Gastroesophageal sphincter (tissue), 4 donors: ENCODE measurements at regions not wholly inside any gene's neighbourhood (a gene's known extent, or its start where the extent isn't known, plus 50 kb on each side); places are given as distances from the start of the nearest gene placed in this dataset.
"Not testable (repeated sequence)": the region's sequence is repeated elsewhere in the genome, so short reads cannot be mapped to it uniquely, and the experiment has no call there.

ENCODE experiments used
- ATAC-seq: fragments of 150-250 bp; one replicate; pipeline ENCODE4 v1.9.1; 2016; ENCODE audit warnings: mild to moderate bottlenecking, moderate library complexity
- H3K27ac ChIP-seq, 4 donors: fragments of 200-600 bp; sonication (generic) in 3 of 4; 1 replicate in 3 of 4; 2 replicates in 1 of 4; pipeline ENCODE4 v1.5.1; 2016 to 2019
- H3K27me3 ChIP-seq: fragments of 200-600 bp; sonication (generic); one replicate; pipeline ENCODE4 v1.5.1; 2019
- H3K36me3 ChIP-seq, 2 donors: fragments of 200-600 bp; sonication (generic); one replicate each; pipeline ENCODE4 v1.5.1; 2019; ENCODE audit warnings: control low read depth in 1 of 2
- H3K4me1 ChIP-seq, 3 donors: fragments of 200-600 bp; sonication (generic); 1 replicate in 2 of 3; 2 replicates in 1 of 3; pipeline ENCODE4 v1.5.1; 2016 to 2019; ENCODE audit warnings: control low read depth in 2 of 3
- H3K4me3 ChIP-seq, 2 donors: fragments of 200-600 bp; sonication (generic); one replicate each; pipeline ENCODE4 v1.5.1; 2019; ENCODE audit warnings: mild to moderate bottlenecking in 1 of 2, moderate library complexity in 1 of 2
- H3K9me3 ChIP-seq, 3 donors: fragments of 200-600 bp; sonication (generic); one replicate each; pipeline ENCODE4 v1.5.1; 2017 to 2019; ENCODE audit warnings: control low read depth in 2 of 3
- EP300 ChIP-seq: sonication (generic); formaldehyde crosslinking; IDR thresholded peaks from one replicate; pipeline ENCODE4 v1.6.1; 2017; ENCODE audit warnings: antibody characterized with exemption, mild to moderate bottlenecking
- POLR2A ChIP-seq, 2 donors: fragments of 450-650 bp; IDR thresholded peaks; one replicate each; pipeline ENCODE4 v1.6.1; 2017; ENCODE audit warnings: antibody characterized with exemption in 2 of 2, mild to moderate bottlenecking in 2 of 2, moderate library complexity in 1 of 2
- POLR2AphosphoS5 ChIP-seq: sonication (generic); formaldehyde crosslinking; IDR thresholded peaks from one replicate; pipeline ENCODE4 v1.6.1; 2017; ENCODE audit warnings: antibody characterized with exemption
- WGBS, 2 donors: methylation state at CpG; one replicate each; pipeline ENCODE4 v1.1.5; 2018; ENCODE audit warnings: low coverage in 1 of 2; 5-methylcytosine and 5-hydroxymethylcytosine counted together
- TF ChIP-seq, protein P1 (sequence below), 4 experiments: fragments of 200-600 bp in 2 of 4; fragments of 450-650 bp in 2 of 4; sonication (generic) in 1 of 4; IDR thresholded peaks; one replicate each; pipeline ENCODE4 v1.5.1; 2017 to 2019; ENCODE audit warnings: antibody characterized with exemption in 4 of 4, mild to moderate bottlenecking in 2 of 4, moderate library complexity in 2 of 4

DNA sequence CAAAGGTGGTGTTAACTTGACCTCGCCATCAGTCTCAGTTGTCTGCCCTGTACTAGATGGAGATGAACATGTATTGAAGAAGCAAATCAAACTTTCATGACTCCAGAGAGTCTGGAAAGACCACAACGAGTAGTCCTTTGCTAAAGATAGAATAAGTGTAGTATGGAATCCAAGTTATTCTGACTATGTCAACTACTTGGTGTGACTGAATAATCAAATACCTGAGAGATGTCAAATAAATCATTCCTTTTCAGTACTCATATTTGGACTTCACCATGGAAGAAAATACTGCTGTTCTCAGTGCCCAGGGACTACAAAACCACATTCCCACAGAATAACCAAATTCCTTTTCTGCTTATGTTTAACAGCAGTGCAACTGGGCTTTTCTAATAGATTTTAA, 161.2 kb upstream of the SPRY1 start:
- 62 to 81% methylated on average over 2 of the region's 2 CpGs for WGBS, 2 donors
- no peaks in the 10 kb centered on the region for H3K36me3 ChIP-seq
- H3K9me3 ChIP-seq: no peaks in the 10 kb centered on the region
- peaks cover 0 to 32% (median 6%) of the 10 kb centered on the region in 3 donors for H3K4me1 ChIP-seq
- H3K4me3 ChIP-seq: no peak overlapping the region
- peak overlapping the region in 1 of 4 donors; percentile 44 for H3K27ac ChIP-seq
- no peaks in the 10 kb centered on the region for H3K27me3 ChIP-seq
- TF ChIP-seq POLR2AphosphoS5: no peak
- no peak for TF ChIP-seq EP300
- no peak for TF ChIP-seq POLR2A (IDR thresholded peaks at IDR 0.05)
- TF ChIP-seq, protein P1, sequence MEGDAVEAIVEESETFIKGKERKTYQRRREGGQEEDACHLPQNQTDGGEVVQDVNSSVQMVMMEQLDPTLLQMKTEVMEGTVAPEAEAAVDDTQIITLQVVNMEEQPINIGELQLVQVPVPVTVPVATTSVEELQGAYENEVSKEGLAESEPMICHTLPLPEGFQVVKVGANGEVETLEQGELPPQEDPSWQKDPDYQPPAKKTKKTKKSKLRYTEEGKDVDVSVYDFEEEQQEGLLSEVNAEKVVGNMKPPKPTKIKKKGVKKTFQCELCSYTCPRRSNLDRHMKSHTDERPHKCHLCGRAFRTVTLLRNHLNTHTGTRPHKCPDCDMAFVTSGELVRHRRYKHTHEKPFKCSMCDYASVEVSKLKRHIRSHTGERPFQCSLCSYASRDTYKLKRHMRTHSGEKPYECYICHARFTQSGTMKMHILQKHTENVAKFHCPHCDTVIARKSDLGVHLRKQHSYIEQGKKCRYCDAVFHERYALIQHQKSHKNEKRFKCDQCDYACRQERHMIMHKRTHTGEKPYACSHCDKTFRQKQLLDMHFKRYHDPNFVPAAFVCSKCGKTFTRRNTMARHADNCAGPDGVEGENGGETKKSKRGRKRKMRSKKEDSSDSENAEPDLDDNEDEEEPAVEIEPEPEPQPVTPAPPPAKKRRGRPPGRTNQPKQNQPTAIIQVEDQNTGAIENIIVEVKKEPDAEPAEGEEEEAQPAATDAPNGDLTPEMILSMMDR (IDR thresholded peaks at IDR 0.05): no peak
- no peak for ATAC-seq

DNA sequence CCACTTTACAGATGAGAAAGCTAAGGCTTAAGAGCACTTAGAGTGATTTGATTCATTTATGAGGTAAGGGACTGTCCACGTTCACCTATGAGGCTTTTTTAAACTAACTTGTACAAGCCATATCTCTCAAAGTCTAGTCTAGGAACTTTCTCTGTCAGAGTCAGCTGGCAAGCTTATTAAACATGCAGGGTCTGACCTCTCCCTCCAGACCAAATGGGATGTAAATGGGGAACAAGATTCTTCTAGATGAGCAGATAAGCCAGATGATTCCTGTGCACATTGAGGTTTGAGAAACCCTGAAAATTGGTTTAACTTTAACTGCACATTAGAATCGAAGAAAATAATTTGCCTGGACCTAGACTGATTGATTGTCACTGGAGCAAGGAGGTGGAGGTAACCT, 160.0 kb upstream of the SPRY1 start:
- H3K4me1 ChIP-seq: peaks cover 0 to 32% (median 6%) of the 10 kb centered on the region in 3 donors
- no peaks in the 10 kb centered on the region for H3K9me3 ChIP-seq
- H3K4me3 ChIP-seq: no peak overlapping the region
- H3K27ac ChIP-seq: no peak overlapping the region
- no peaks in the 10 kb centered on the region for H3K36me3 ChIP-seq
- WGBS, 2 donors: 71 to 91% methylated on average over 2 of the region's 2 CpGs
- TF ChIP-seq EP300 (no peak), POLR2AphosphoS5 (no peak), POLR2A (IDR thresholded peaks at IDR 0.05) (no peak)
- TF ChIP-seq, protein P1 (IDR thresholded peaks at IDR 0.05): no peak
- no peaks in the 10 kb centered on the region for H3K27me3 ChIP-seq
- no peak for ATAC-seq

- not testable (repeated sequence) for H3K36me3 ChIP-seq, H3K4me3 ChIP-seq, H3K27ac ChIP-seq, H3K9me3 ChIP-seq, ATAC-seq, H3K27me3 ChIP-seq
- H3K4me1 ChIP-seq: peaks cover 0 to 25% (median 3%) of the 10 kb centered on the region in 3 donors
- WGBS, 2 donors: 96 to 97% methylated on average over 4 to 5 of the region's 5 CpGs
Observed at GRCh38 chr4:123240286-123240685, 156.3 kb upstream of the SPRY1 start.

- not testable (repeated sequence) for H3K36me3 ChIP-seq, H3K27ac ChIP-seq, H3K9me3 ChIP-seq, H3K4me3 ChIP-seq, H3K27me3 ChIP-seq, ATAC-seq
- 89 to 100% methylated on average over 3 of the region's 3 CpGs for WGBS, 2 donors
- peaks cover 7 to 44% (median 20%) of the 10 kb centered on the region in 3 donors for H3K4me1 ChIP-seq
Observed at GRCh38 chr4:123243220-123243619, 153.4 kb upstream of the SPRY1 start.

DNA sequence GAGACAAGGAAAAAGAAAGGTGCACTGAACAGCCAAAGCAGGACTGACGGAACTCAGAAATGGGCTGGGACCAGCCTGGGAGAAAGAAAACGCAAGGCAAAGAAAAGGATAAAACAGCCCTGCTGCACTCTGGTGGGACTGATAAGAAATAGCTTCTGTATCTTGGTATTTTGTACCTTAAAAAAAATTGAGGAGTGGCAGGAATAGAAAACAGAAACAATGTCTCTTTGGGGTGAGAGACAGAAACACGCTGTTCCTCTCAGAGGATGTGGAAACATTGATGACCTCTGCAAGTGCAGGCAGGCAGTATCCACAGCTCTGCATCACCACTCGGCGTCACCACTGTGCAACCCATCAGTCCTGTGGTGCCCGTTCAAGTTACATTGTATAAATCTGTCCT, 152.5 kb upstream of the SPRY1 start:
- no peak for TF ChIP-seq POLR2AphosphoS5
- TF ChIP-seq, protein P1 (IDR thresholded peaks at IDR 0.05): peak in 1 of 4 experiments; percentile 20
- H3K9me3 ChIP-seq: no peaks in the 10 kb centered on the region
- no peaks in the 10 kb centered on the region for H3K36me3 ChIP-seq
- peak; percentile 82 for ATAC-seq
- H3K27ac ChIP-seq: peak overlapping the region in 3 of 4 donors; percentile 5 to 44 (median 39)
- no peak overlapping the region for H3K4me3 ChIP-seq
- 42 to 83% methylated on average over 1 to 6 of the region's 6 CpGs for WGBS, 2 donors
- peaks cover 14 to 53% (median 25%) of the 10 kb centered on the region in 3 donors for H3K4me1 ChIP-seq
- H3K27me3 ChIP-seq: no peaks in the 10 kb centered on the region

DNA sequence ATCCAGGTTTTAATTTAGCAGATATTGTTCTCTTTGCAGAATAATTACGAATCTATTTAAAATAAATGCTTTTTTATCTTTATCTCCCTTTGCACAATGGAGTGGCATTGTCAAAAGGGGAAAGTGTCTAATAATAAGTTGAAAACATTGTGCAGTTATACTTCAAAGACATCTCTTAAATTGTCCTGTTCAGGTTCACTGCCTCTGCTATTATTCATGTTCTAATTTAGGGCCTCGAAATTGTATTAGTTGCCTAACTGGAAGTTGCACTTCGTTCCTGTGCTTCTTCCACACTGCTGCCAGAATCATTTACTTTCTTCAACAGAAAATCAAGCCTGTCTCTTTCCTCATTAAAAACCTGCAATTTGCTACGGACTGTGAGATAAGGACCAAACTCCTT, 150.5 kb upstream of the SPRY1 start:
- no peak for ATAC-seq
- Histone ChIP-seq H3K36me3 (no peaks in the 10 kb centered on the region), H3K4me3 (no peak overlapping the region), H3K27me3 (no peaks in the 10 kb centered on the region), H3K4me1 (peaks cover 21 to 73% (median 33%) of the 10 kb centered on the region in 3 donors), H3K9me3 (no peaks in the 10 kb centered on the region), H3K27ac (peak overlapping the region in 3 of 4 donors; percentile 56 to 63 (median 63))
- 37 to 38% methylated on average over 4 of the region's 4 CpGs for WGBS, 2 donors
- no peak for TF ChIP-seq POLR2AphosphoS5
- no peak for TF ChIP-seq EP300
- TF ChIP-seq, protein P1 (IDR thresholded peaks at IDR 0.05): no peak
- no peak for TF ChIP-seq POLR2A (IDR thresholded peaks at IDR 0.05)
